ENCODE measurements at regions not wholly inside any gene's neighbourhood (a gene's known extent, or its start where the extent isn't known, plus 50 kb on each side); places are given as distances from the start of the nearest gene placed in this dataset.
"Not testable (repeated sequence)": the region's sequence is repeated elsewhere in the genome, so short reads cannot be mapped to it uniquely, and the experiment has no call there.

- DNase-seq = no peak
Measured at GRCh38 chr11:13184295-13184794, 93.2 kb upstream of the BMAL1 start.

GRCh38 chr11:13188179-13188578 is 89.4 kb upstream of the BMAL1 start:
- DNase-seq = no peak

GRCh38 chr11:13189561-13190426 is 87.8 kb upstream of the BMAL1 start:
- DNase-seq = no peak

- DNase-seq = no peak
Measured at GRCh38 chr11:13193613-13194012, 84.0 kb upstream of the BMAL1 start.

- DNase-seq = not testable (repeated sequence)
Measured at GRCh38 chr11:13197374-13197773, 80.2 kb upstream of the BMAL1 start.

DNA sequence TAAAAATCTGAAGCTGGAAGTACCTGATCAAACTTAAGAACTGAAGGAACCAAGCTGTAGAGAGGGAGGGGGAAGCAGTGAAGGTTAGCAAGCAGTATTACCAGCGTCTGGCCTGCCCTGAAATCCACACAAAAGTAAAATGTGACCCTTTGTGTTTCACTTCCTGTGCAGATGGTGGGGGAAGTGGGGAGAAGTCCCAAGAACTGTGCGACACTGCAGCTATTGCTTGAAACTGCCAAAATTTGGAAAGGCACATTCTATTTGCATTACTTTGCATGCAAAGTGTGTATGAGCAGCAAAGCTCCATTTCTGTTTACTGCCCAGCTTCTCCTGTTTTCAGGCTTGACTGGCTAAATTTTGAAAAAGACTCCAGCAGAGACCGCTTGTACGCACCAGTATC is 72.1 kb upstream of the BMAL1 start:
- no peak for DNase-seq

DNA sequence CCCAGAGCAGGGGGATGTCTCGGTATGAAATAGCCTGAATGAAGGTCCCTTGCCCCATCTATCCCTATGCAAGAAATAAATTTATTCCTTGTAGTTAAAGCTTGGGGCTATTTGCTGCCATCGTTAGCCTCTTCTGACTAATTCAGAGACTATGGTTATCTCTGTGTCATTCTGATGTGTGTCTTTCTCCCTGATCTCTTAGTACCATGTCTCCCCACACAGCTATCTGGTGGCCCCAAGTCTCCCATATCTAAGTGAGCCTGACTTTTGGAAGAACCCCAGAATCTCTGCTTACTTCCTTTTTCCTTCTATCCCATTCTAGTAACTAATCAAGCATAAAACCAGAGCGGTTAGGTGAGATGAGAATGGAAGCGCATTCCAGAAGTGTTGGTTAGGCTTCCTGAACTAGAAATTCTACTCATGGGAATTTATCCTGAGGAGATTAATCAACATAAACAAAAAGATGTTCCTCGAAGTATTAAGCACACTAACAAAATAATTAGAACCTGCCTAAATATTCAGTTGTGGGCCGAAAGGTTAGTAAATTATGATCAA is 71.4 kb upstream of the BMAL1 start:
- DNase-seq = no peak

- no peak for DNase-seq
Measured at GRCh38 chr11:13207270-13207664, 70.3 kb upstream of the BMAL1 start.

GRCh38 chr11:13207665-13208594 is 69.7 kb upstream of the BMAL1 start:
- DNase-seq = peak; percentile 76

DNA sequence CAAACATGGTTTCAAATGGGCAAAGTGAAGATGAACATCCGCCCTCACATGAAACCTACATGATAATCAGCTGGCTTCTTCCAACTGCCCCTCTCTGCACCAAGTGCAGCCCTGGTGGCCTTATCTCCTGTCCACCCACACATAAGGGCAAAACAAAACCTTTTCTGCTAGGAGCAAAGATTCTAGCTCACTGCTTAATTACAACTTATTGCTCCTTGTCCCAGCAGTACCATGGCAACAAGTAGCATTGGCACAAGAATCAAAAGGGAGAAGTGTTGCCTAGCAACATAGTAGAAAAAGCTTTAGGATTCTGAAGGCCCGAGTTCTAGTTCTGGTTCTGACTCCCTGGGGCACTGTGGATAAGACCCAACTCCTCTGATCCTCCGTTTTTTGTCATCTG is 68.7 kb upstream of the BMAL1 start:
- no peak for DNase-seq

DNA sequence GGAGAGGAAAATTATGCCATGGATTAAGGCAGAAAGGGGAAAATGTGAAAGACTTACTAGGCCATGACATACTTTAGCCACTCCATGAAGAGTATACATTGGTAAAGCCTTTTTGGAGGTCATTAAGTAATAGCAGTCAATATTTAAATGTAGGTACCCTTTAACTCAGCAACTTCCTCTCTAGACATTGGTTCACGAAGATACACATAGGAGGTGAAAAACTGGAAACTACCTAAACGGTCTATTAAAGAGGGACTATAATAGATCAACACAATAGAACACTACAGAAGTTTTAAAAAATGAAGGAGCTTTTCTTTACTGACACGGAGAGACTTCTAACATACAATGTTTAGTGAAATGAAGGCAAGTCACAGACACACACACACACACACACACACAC is 68.2 kb upstream of the BMAL1 start:
- DNase-seq = no peak

DNA sequence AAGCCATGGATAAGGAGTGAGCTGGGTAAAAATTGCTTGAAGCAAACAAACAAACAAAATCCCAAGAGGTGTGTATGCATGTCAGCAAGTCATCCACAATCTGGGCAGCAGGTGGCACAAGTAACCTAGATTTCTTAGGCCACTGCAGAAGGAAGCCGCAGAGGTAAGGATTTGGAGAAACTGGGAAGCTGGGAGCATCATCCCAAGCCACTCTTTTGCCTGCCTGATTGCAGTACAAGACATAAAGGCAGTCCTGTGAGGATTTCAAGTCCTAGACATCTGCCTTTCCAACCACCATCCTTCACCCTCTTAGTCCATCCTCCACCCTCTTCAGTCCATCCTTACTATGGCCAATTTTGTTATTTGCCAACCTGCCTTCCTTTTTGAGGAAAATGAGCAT is 67.2 kb upstream of the BMAL1 start:
- DNase-seq = peak; percentile 79

DNA sequence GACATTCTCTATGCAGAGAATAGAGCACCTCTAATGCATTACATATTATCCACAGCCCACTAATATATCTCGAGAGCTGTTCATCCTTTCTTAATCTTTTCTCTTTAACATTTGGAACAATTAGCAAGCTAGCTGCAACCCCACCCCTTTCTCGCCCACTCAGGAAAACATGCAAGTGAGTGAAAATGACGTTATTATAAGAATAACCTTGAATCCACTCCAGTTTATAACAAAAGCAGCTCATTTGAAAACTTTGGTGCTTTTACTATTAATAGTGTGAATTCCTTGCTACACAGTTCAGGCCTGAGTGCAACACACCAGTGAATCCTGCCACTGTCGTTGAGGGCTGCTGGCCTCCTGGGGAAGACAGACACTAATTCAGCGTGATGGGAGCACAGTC is 63.3 kb upstream of the BMAL1 start:
- no peak for DNase-seq

GRCh38 chr11:13215149-13215548 is 62.4 kb upstream of the BMAL1 start:
- peak; percentile 81 for DNase-seq

- peak; percentile 99 for DNase-seq
Measured at GRCh38 chr11:13216019-13216710, 61.4 kb upstream of the BMAL1 start.

GRCh38 chr11:13216711-13217075 is 60.9 kb upstream of the BMAL1 start:
- DNase-seq = no peak

DNA sequence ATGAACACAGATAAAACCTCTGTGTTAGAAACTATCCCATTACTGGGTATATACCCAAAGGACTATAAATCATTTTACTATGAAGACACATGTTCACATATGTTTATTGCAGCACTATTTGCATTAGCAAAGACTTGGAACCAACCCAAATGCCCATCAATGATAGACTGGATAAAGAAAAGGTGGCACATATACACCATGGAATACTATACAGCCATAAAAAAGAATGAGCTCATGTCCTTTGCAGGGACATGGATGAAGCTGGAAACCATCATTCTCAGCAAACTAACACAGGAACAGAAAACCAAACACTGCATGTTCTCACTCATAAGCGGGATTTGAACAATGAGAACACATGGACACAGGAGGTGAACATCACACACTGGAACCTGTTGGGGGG is 58.9 kb upstream of the BMAL1 start:
- not testable (repeated sequence) for DNase-seq

DNA sequence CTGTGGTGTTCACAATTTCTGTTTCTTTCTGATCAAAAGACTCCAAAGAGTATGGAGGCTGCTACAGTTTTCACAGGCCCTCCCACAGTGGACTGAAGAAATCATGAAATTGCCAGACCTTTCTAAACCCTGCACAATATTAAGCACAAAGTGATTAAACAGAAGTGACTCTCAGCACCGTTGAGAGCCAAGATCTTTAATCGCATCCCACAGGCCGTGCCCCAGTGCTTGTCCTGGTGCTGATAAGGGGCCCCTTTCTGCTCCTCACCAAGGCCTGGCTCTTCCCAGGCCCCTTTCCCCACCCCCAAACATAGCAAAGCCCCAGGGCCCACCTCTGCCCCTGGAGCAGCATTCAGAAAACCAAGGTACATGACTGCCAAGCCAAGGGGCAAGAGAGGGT is 57.4 kb upstream of the BMAL1 start:
- no peak for DNase-seq

- no peak for DNase-seq
Measured at GRCh38 chr11:13221722-13222121, 55.9 kb upstream of the BMAL1 start.

GRCh38 chr11:13222285-13222684 is 55.3 kb upstream of the BMAL1 start:
- DNase-seq = no peak

DNA sequence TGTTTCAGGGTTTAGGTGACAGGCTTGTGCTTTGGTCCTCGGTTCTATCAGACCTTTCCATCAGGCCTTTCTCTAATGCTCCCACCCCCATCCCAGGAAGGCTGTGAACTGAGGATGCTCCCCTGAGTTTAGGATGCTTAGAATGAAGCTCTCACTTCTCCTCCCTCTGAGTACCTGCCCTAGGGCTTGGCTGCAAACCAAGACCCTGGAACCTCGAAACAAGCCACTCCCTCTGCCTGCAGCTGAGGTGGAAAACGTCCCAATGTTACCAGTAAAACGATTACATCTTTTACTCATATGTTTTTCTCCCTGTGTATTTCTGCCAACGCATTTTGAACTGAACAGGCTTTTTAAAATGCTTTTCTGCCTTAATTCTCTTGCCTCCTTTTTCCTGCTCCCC is 54.5 kb upstream of the BMAL1 start:
- DNase-seq = no peak

GRCh38 chr11:13224324-13224723 is 53.3 kb upstream of the BMAL1 start:
- DNase-seq = peak; percentile 32

All from EL (cell line).